ENCODE measurements at regions not wholly inside any gene's neighbourhood (a gene's known extent, or its start where the extent isn't known, plus 50 kb on each side); places are given as distances from the start of the nearest gene placed in this dataset.
A peak's percentile ranks its signal among the peaks of the same experiment; 100 is the strongest.
"Not testable (repeated sequence)": the region's sequence is repeated elsewhere in the genome, so short reads cannot be mapped to it uniquely, and the experiment has no call there.

GRCh38 chr10:117492504-117492903, 50.0 kb upstream of the EMX2 start:
- no peak for DNase-seq (ENCODE audit: low spot score)
- FAIRE-seq, result no peak

- FAIRE-seq, result no peak
- DNase-seq (ENCODE audit: low spot score), result no peak
Measured at GRCh38 chr10:117488004-117488403, 54.5 kb upstream of the EMX2 start.

- FAIRE-seq, result no peak
- DNase-seq (ENCODE audit: low spot score), result no peak
Measured at GRCh38 chr10:117486606-117487005, 55.9 kb upstream of the EMX2 start.

GRCh38 chr10:117483056-117483590, 59.4 kb upstream of the EMX2 start:
- no peak for FAIRE-seq
- no peak for DNase-seq (ENCODE audit: low spot score)

- FAIRE-seq; DNase-seq (ENCODE audit: low spot score): not testable (repeated sequence)
Measured at GRCh38 chr10:117481011-117481410, 61.5 kb upstream of the EMX2 start.

GRCh38 chr10:117480097-117480496, 62.4 kb upstream of the EMX2 start:
- DNase-seq (ENCODE audit: low spot score) (no peak), FAIRE-seq (no peak)

- FAIRE-seq (no peak), DNase-seq (ENCODE audit: low spot score) (peak; percentile 70)
Measured at GRCh38 chr10:117477961-117478670, 64.4 kb upstream of the EMX2 start.

- FAIRE-seq (no peak), DNase-seq (ENCODE audit: low spot score) (no peak)
Measured at GRCh38 chr10:117477211-117477947, 65.2 kb upstream of the EMX2 start.

- DNase-seq (ENCODE audit: low spot score) (no peak), FAIRE-seq (no peak)
Measured at GRCh38 chr10:117476716-117477115, 65.8 kb upstream of the EMX2 start.

GRCh38 chr10:117476281-117476680, 66.3 kb upstream of the EMX2 start:
- DNase-seq (ENCODE audit: low spot score), result no peak
- FAIRE-seq, result no peak

- DNase-seq (ENCODE audit: low spot score) (no peak), FAIRE-seq (no peak)
Measured at GRCh38 chr10:117472872-117473271, 69.7 kb upstream of the EMX2 start.

- DNase-seq (ENCODE audit: low spot score) (no peak), FAIRE-seq (no peak)
Measured at GRCh38 chr10:117471344-117471874, 71.1 kb upstream of the EMX2 start.

GRCh38 chr10:117470733-117471132, 71.8 kb upstream of the EMX2 start:
- DNase-seq (ENCODE audit: low spot score) (no peak), FAIRE-seq (no peak)

GRCh38 chr10:117468665-117469064, 73.9 kb upstream of the EMX2 start:
- DNase-seq (ENCODE audit: low spot score) (no peak), FAIRE-seq (no peak)

- DNase-seq (ENCODE audit: low spot score), result no peak
- FAIRE-seq, result no peak
Measured at GRCh38 chr10:117464176-117464575, 78.4 kb upstream of the EMX2 start.

- FAIRE-seq (peak; percentile 27), DNase-seq (ENCODE audit: low spot score) (no peak)
Measured at GRCh38 chr10:117463545-117463920, 79.0 kb upstream of the EMX2 start.

- DNase-seq (ENCODE audit: low spot score) (no peak), FAIRE-seq (no peak)
Measured at GRCh38 chr10:117462816-117463544, 79.6 kb upstream of the EMX2 start.

- DNase-seq (ENCODE audit: low spot score), result no peak
- FAIRE-seq, result no peak
Measured at GRCh38 chr10:117462424-117462792, 80.1 kb upstream of the EMX2 start.

GRCh38 chr10:117461766-117462423, 80.7 kb upstream of the EMX2 start:
- FAIRE-seq, result no peak

GRCh38 chr10:117460846-117461765, 81.4 kb upstream of the EMX2 start:
- FAIRE-seq, result peak; percentile 5

More at GRCh38 chr10:117461766-117462423, 80.7 kb upstream of the EMX2 start:
- DNase-seq (ENCODE audit: low spot score), result peak; percentile 87

More at GRCh38 chr10:117460846-117461765, 81.4 kb upstream of the EMX2 start:
- peak; percentile 33 for DNase-seq (ENCODE audit: low spot score)

Measured in urothelium cell line (cell line).